SK-N-SH treated with all-trans-retinoic acid at 6 μM for 48 hours (cell line): ENCODE measurements at regions not wholly inside any gene's neighbourhood (a gene's known extent, or its start where the extent isn't known, plus 50 kb on each side); places are given as distances from the start of the nearest gene placed in this dataset.

Source experiments
- BACH2 ChIP-seq: fragments of 250-450 bp; sonication (Bioruptor Pico); IDR thresholded peaks from 2 replicates; pipeline ENCODE4 v1.9.0; 2021; ENCODE audit warnings: mild to moderate bottlenecking, borderline replicate concordance
- CREB5 ChIP-seq: fragments of 250-450 bp; sonication (Bioruptor Pico); IDR thresholded peaks from 2 replicates; pipeline ENCODE4 v1.5.1; 2020; ENCODE audit warnings: low read depth, mild to moderate bottlenecking, moderate library complexity
- RARB ChIP-seq: fragments of 250-450 bp; sonication (Bioruptor Pico); IDR thresholded peaks from 2 replicates; pipeline ENCODE4 v1.8.0; 2021; ENCODE audit warnings: mild to moderate bottlenecking, moderate library complexity

GRCh38 chr5:72601861-72602260, 94.7 kb upstream of the ZNF366 start:
- TF ChIP-seq BACH2 (CRISPR knock-in tag) (no peak), RARB (CRISPR knock-in tag) (no peak), CREB5 (no peak)
